Pulmonary artery endothelial cell (primary cell): ENCODE measurements at regions not wholly inside any gene's neighbourhood (a gene's known extent, or its start where the extent isn't known, plus 50 kb on each side); places are given as distances from the start of the nearest gene placed in this dataset.

Source experiments
- DNase-seq: peaks from one replicate; pipeline ENCODE4 v3.0.0-alpha.2; 2011; ENCODE audit warnings: low read depth, low spot score

DNA sequence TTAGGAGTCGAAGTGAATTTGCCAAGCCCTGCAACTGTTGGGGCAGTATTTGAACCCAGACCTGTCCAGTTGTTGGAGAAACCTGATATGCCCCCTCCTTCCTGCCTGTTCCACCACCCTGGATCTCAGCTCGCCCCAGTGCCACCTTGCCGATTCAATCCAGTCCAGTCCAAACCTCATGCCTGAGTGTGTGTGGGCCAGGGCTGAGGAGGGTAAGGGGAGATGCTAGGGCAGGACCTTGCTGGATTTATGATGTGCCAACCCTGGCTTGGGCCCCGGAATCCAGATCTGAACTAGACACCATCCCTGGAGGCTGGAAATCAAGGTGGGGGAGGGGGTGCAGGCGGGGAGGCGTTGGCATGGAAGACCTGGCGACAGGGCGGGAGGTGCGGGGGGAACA is 98.9 kb upstream of the WNT4 start:
- no peak for DNase-seq

DNA sequence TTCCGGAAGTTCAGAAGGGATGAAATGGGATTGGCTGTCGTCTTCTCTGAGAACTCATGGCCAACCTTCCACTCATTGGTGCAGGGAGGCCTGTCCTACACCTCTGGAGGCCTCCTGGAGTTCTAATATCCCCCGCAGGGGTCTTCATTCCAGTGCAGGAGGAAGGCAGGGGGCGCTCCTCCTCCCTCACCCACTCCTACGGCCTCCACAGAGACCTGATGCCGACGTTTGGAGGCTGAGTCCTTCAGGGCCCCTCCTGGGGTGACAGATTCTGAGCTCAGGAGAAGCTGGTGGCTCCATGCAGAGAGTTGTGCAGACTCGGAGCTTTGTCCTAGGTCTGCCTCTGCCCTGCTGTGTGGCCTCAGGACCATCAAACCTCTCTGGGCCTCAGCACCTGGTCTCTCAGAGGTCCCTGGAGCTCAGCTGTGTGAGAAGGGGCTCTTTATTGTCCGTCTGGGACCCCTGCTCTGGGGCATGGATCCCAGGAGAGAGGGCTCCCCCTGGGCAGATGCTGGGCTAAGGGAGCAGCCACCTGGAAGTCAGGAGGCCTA is 102.3 kb upstream of the WNT4 start:
- DNase-seq = no peak

DNA sequence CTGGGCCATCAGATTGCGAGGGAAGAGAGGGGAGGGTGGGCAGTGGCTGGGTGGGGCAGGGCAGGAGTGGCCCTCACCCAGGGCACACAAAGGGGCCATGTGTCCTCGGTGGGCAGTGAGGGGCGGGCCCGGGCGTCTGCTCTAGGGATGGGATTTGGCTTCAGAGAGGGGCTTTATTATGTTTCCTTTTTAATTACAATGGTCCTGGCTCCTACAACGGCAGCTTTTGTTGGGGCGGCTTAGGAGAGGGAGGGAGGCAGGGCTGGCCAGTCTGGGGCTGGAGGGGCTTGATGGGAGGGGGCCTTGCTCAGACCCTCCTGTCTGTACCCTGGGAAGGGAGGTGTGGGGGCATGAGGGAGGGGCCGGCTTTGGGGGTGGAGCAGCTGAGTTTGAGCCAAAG is 102.8 kb upstream of the WNT4 start:
- no peak for DNase-seq

DNA sequence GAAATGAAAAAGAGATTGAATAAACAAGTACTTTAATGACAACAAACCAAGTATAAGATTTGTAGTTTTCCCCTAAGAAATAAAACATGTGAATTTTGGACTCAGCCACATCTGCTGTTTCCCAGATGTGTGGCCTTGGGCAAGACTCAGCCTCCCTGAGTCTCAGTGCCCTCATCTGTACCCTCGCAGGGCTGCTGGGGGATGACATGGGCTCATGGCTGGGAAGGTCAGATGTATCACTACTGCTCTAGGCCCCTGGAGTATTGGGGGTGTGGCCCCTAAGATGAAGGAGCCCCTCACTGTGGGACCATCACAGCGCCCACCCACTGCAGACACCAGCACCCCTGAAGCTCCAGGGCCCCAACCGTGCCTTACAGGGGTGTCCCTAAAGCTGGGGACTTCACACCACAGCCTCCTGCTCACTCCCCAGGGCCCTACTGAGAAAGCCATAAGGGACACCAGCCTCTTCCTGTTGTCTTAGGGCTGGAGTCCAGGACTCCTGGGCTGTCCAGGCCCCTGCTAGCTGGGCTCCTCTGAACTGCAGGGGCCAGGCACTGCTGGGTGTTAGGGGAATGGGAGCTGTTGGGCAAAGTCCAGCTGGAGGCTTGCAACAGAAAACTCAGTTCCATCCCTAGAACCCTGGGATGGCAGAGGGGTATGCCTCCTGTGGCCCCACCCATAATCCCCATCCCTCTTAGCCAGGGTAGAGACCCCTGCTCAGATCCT is 104.0 kb upstream of the WNT4 start:
- DNase-seq = no peak

DNA sequence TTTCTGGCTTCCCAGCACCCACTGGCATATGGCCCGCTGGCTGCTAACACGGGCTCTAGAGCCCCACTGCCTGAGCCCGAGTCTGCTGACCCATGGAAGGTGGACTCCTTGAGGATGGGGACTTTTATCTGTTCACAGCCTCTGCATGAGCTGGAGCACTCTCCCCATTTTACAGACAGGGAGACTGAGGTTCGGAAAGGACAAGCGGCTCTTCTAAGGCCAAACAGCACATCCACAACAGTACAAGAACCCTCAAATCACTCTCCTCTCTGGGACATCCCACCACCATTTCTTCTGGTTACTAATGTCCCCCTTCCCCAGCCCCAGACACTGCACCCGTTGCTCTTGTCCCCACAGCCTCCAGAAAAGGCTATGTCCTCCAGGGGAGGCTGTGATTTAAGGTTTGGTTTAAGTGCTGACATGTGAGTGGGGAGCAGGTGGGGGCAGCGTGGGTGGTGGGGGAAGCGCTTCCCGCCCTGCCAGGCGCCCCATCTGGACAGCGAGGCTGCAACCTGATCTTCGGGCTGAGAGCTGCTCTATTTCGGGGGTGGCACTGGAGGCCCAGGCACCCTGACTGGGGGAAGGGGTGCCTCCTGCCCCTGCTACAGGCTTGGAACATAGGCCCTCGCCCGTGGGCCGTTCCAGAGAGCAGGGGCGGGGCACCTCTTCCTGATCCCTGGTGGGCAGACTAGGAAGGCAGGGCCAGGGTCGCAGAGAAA is 104.8 kb upstream of the WNT4 start:
- no peak for DNase-seq

DNA sequence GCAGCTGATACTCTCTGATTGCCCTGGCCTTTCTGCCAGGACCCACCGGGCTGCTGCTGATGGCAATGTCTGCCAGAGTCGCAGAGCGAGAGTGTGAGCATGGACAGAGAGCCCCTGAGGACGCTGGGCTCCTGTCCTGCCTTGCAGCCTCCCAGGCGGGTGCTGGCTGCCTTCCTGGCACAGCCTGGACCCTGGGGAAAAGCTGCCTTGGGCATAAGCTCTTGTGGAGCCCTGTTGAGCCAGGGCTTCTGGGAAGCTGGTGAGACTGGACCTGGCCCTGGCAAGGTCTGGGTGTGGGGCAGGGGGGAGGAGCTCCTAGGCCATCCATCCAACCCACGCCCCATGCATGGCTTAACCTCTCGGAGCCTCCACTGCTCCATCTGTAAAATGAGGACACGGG is 105.8 kb upstream of the WNT4 start:
- DNase-seq = no peak

DNA sequence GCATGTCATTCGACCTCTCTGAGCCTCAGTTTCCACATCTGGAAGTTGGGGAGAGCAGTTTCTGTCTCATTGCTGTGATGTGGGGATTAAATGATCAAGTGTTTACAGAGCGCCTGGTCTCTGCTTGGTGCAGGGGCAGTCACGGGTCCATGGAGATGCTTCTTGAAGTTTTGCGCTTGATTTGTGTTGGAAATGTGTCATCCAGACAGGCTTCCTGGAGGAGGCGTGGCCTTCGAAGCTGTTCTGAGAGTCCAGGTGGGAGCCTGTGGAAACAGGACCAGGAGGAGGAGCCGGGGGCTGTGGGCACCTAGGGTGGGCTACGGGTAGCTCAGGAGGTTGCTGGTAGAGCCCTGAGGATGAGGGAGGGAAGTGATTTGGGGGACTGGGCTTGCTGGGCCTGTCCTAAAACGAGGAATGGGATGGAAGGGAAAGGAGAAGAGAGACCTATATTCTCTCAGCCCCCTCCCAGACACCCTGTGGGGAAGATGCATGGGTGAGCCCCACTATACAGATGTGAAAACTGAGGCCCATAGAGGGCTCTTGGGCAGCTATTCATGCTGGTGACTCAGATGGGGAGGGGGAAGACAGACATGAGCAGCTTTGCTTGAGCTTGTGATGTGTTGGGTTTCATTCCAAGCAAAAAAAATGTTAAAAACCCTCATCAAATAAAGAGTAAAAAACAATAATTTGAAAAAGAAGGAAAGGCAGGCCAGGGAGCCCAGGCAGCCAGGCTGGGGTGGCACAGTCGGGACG is 107.2 kb upstream of the WNT4 start:
- DNase-seq = no peak

DNA sequence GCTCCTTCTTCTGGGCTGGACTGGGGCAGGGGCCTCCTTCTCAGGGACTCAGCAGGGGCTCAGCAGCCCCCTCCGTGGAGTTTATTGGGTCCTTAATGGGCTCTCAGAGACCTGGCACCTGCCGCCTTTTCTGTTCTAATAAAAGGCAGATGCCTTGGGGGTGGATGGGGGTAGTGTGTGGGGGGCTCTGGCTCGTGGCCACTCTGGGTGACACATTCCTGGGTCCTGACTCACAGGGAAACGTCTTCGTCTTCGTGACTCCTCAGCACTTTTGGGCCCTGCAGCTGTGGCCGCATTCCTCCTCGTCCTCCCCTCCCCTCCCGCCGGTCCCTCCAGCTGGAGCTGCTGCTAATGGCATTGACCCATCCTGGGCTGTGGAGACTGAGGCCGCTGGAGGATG is 107.8 kb upstream of the WNT4 start:
- DNase-seq = no peak

DNA sequence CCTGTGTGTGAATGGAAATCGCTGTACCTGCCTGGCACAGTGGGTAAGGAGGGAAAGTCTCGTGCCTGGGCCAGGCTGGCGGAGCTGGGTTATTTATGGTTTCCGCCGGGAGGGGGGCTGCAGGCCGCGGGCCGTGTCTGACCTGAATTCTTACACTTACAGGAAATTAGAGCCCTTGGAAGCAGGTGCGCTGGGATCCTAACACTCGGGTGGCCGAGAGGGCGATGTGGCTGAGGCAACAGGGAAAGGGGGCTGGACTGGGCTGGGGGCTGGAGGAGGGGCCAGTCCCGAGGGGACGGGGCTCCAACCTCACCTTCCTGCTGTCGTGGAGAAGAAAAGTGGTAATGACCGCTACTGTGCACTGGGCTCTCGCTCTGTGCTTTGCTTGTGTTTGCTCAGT is 109.4 kb upstream of the WNT4 start:
- DNase-seq = no peak

DNA sequence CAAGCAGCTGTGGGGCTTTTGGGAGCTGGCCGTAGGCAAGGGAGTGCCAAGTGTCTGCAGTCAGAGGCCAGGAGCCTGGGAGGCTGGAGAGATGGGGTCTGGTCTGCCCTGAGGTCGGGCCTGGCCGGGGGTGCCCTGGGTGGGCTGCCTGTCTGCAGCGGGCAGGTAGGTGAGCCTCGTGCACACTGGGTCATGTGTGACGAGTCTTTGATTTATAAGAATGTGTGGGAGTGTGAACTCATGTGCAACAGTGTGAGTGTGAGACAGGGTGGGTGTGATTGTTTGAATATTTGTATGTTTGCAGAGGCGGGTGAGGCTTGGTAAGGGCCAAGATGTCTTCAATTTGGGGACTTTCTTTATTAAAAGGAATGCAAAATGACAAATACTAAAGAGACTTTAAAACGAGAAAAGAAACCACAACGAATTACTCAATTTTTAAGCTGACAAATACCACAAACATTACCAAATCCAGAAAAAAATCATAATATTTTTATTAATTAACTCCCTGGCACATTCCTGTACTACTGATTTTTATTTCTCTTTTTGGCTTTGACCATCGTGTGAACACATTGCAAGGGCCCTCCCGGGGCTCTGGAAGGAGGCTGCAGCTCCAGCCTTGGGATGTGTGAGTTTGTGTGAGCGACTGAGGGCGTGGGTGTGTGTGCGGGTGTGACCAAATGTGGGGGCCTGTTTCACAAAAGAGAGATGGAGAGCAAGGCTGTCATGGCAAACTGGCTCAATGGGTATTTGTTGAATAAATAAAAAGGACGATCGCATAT is 110.3 kb upstream of the WNT4 start:
- DNase-seq = no peak

DNA sequence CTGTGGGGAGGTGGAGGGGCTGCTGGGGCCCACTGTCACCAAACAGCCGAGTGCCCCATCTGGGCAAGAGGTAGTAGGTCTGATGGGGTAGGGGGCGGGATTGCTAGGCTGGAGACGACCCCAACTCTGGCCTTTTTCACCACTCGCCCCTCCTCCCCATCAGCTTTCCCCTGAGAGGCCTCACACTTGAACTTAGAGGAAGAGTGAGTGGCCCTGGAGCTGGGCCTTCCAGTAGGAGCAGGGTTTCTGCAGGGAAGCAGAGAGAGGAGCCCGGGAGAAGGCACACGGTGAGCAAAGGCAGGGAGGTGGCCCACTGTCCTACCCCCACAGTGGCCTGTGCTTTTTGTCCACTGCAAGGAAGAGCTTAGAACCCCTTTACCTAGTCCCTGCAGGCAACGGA is 111.9 kb upstream of the WNT4 start:
- DNase-seq = no peak

DNA sequence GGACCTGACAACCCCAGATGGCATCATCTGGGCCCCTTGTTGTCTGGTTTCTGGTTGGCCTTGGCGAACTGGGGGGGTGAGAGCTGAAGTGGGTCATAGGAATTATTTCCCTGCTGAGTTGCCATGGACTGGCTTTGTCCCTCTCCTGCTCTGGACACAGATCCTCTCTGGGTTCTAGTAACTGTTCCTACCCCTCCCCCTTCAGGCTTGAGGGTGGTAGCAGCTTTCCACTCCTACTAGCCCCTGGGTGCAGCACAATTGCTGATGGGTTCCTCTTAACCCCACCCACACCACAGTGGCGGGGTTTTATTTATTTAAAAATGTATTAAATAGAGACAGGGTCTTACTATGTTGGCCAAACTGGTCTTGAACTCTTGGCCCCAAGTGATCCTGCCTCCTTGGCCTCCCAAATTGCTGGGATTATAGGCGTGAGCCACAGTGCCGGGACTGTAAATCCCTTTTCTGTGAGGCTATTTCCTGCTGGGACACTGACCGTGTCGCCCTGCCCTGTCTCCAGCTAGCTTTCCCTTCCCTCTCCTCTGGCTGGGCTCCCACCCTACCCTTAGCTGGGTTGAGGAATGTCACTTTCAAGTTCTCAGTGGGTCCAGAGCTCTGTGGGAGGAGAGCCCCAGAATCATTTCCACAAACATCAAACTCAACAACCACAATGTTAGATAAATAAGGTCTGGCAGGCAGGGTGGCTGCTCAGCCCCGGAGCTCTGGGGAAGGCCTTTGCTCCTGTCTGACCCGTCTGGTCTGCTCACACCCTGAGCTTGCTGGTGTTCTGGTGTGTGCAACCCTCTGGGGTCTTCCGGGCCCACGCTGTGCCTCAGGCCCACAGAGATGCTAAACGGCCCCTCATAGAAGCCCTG is 112.7 kb upstream of the WNT4 start:
- no peak for DNase-seq

DNA sequence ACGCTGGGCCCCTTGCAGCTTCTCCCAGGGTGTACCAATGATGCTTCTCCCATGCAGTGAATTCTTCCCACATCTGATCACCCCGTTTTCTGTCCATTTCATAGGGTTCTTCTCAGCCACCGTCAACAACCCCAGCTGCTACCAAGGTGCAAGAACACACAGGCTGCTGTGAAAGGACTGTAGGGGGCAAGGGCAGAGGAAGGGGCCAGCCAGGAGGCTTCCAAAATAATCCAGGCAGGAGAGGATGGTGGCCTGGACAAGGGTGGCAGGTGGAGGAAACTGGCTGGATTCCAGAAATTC is 113.3 kb upstream of the WNT4 start:
- no peak for DNase-seq

DNA sequence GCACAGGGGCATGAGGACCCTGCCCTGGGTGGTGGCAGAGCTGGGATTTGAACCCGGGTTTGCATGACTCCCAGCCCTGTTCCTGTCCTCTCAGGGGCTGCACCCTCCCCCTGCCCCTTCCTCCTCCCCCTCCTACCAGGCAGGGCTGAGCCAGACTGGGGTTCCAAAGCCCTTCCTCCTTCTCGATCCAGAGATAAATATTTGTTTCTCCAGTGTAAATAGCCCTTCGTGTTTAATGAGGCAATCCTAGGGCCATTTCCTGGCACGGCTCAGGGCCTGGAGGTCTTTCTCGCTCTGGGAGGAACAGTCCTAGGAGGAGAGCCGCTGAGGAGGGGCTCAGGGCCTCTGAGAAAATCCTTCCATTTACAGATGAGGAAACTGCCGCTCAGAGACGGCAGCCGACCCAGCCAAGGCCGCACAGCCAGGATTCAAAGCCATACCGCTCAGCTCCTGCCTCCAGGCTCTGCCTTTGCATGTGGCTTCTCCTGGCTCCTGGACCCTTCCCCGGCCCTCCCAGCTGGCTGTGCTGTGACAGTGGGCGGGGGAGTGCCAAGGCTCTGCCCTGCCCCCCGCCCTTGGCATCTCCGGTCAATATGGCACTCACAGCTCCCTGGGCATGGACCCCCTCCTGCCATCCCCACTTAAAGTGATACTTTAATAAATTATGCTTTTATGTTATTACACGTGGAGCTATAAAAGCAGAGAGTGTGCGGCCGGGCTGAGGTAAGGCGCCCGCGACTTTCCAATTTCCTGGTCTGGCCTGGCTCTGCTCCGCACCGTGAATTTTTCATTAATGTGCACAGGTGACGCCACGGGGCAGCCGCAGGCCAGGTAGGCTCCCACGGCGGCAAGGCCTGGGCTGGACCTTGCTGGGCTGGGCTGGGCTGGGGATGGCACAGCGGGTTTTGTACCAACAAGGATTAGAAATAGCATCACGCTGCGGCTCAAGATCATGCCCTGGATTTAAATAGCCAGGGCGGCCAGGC is 114.7 kb upstream of the WNT4 start:
- no peak for DNase-seq

DNA sequence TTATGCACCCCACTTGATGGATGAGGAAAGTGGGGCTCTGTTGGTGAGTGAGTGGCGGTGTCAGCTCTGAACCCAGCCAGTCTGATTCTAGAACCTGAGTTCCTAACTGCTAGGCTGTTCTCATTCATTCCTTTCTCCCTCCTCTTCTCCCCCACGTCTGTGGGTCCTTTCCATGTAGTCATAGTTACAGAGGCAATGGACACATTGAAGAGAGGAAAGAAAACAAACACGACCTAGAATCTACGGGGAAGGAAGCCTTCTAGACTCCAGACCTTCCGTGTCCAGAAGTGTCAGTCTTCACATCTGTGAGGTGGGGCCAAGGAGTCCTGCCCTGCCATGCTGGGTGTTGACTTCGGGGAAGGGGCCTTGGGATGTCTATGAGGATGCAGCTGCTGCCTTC is 115.8 kb upstream of the WNT4 start:
- DNase-seq = no peak

DNA sequence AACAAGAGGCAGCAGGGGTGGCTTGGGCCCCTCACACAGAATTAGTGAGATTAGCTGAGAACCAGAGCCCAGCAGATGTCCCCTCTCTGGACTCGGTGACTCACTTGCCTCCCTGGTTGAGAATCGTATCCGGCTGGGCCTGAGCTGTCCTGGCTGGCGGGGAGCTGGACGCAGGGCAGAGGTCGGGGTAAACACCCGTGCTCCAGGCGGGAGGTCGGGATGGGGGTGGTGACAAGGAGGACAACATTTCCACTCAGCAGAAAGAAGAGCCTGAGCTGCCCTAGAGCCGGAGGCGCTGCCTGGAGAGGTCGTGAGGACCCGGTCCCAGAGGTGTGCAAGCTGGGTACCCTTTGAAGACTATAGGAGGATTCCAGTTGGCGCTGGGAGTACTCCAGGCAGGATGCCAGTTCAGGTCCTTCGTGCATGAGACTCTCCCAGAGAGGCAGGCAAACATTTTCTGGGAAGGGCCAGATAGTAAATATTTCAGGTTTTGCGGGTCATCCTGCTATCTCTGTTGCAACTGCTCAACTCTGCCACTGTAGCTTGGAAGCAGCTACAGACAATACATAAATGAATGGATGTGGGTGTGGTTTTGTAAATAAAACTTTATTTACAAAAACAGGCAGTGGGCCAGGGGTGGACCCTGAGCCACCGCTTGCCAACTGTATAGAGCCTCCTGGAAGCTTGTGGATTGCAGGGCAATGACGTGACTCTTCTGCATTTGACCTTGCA is 116.8 kb upstream of the WNT4 start:
- DNase-seq = no peak

DNA sequence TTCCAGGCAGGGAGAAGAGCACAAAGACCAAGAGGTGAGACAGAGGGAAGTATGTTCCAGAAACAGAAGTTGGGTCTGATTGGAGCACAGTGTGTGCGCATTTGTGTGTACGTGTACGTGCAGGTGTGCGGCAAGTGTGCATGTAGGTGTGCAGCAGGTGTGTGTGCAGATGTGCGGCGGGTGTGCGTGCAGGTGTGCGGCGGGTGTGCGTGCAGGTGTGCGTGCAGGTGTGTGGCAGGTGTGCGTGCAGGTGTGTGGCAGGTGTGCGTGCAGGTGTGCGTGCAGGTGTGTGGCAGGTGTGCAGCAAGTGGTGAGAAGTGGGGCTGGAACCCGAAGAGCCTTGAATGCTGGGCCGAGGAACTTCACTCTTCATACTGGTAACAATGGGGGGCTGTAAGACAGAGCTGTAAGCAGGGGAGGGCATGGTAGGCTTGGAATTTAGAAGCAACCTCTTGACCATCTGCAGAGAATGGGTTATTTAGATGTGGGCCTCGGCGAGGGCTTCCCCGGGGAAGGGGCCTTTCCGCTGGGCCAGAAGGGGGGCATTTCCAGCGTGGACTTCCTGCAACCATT is 118.0 kb upstream of the WNT4 start:
- DNase-seq = no peak

DNA sequence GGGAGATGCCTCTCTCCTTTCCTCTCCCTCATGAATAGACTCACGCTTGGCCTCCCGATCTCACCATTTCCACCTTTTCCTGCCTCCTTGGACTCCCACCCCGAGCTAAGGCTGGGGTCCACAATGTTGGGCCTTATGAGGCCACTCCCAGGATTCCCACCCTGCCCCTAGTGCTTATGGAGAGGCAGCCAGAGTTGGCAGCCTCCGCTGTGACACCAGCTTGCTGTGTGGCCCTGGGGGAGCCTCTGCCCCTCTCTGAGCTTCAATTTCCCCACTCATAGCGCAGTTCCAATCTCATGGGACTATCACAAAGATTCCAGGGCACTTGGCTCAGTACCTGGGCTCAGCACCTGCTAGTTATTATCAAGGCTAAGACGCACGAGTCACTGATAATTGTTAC is 118.7 kb upstream of the WNT4 start:
- no peak for DNase-seq

DNA sequence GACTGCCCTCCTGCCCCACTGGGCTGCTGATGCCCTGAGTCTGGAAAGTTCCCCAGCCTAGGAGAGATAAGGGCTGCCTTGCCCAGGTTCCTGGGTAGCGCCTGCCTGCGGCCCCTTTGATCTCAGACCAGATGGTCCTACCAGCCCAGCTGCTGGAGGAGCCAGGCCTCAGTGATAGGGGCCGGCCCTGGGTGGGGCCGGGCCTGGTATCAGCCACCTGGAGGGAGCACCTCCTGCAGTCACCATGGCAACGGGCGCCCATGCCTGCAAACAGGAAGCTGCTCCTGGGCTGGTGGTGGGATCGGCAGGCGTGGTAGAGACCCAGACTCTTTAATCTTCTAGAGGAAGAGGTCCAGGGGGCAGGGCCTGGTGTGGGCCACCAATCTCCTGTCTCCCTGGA is 119.7 kb upstream of the WNT4 start:
- no peak for DNase-seq
